IPS-15b (cell line): ENCODE measurements at regions not wholly inside any gene's neighbourhood (a gene's known extent, or its start where the extent isn't known, plus 50 kb on each side); places are given as distances from the start of the nearest gene placed in this dataset.

Source experiments
- H3K27me3 ChIP-seq: one replicate; pipeline ENCODE4 v1.6.1; 2013; ENCODE audit warnings: low read length; ENCODE audit not compliant: control insufficient read depth, insufficient read depth
- H3K36me3 ChIP-seq: one replicate; pipeline ENCODE4 v1.6.1; 2013; ENCODE audit warnings: low read length; ENCODE audit not compliant: control insufficient read depth, insufficient read depth
- H3K4me1 ChIP-seq: one replicate; pipeline ENCODE4 v1.6.1; 2013; ENCODE audit warnings: mild to moderate bottlenecking, low read length; ENCODE audit not compliant: control insufficient read depth, insufficient read depth
- H3K4me3 ChIP-seq: one replicate; pipeline ENCODE4 v1.5.1; 2013; ENCODE audit warnings: low read depth, low read length
- H3K9ac ChIP-seq: one replicate; pipeline ENCODE4 v1.6.1; 2013; ENCODE audit warnings: low read depth, mild to moderate bottlenecking, low read length
- H3K9me3 ChIP-seq: one replicate; pipeline ENCODE4 v1.6.1; 2013; ENCODE audit warnings: mild to moderate bottlenecking, low read length; ENCODE audit not compliant: control insufficient read depth, insufficient read depth

- H3K36me3 ChIP-seq: no peaks in the 10 kb centered on the region
- no peaks in the 10 kb centered on the region for H3K4me1 ChIP-seq
- H3K9me3 ChIP-seq: no peaks in the 10 kb centered on the region
- H3K4me3 ChIP-seq: no peak overlapping the region
- H3K9ac ChIP-seq: no peak overlapping the region
- no peaks in the 10 kb centered on the region for H3K27me3 ChIP-seq
Measured at GRCh38 chr17:72338304-72338703, 217.5 kb downstream of the SOX9 start.

- no peaks in the 10 kb centered on the region for H3K27me3 ChIP-seq
- H3K36me3 ChIP-seq: no peaks in the 10 kb centered on the region
- H3K4me3 ChIP-seq: no peak overlapping the region
- H3K4me1 ChIP-seq: no peaks in the 10 kb centered on the region
- H3K9me3 ChIP-seq: no peaks in the 10 kb centered on the region
- no peak overlapping the region for H3K9ac ChIP-seq
Measured at GRCh38 chr17:72338847-72339790, 218.3 kb downstream of the SOX9 start.

- H3K9ac ChIP-seq: no peak overlapping the region
Measured at GRCh38 chr17:72340836-72341235, 220.0 kb downstream of the SOX9 start.

GRCh38 chr17:72342061-72342460, 221.2 kb downstream of the SOX9 start:
- no peak overlapping the region for H3K9ac ChIP-seq
- H3K36me3 ChIP-seq: no peaks in the 10 kb centered on the region
- H3K9me3 ChIP-seq: no peaks in the 10 kb centered on the region
- no peaks in the 10 kb centered on the region for H3K27me3 ChIP-seq
- no peaks in the 10 kb centered on the region for H3K4me1 ChIP-seq
- H3K4me3 ChIP-seq: no peak overlapping the region

More at GRCh38 chr17:72340836-72341235, 220.0 kb downstream of the SOX9 start:
- H3K9me3 ChIP-seq: no peaks in the 10 kb centered on the region
- no peaks in the 10 kb centered on the region for H3K27me3 ChIP-seq
- no peak overlapping the region for H3K4me3 ChIP-seq
- no peaks in the 10 kb centered on the region for H3K4me1 ChIP-seq
- no peaks in the 10 kb centered on the region for H3K36me3 ChIP-seq

- no peaks in the 10 kb centered on the region for H3K27me3 ChIP-seq
- no peaks in the 10 kb centered on the region for H3K36me3 ChIP-seq
- H3K4me3 ChIP-seq: no peak overlapping the region
- no peaks in the 10 kb centered on the region for H3K9me3 ChIP-seq
- no peak overlapping the region for H3K9ac ChIP-seq
- no peaks in the 10 kb centered on the region for H3K4me1 ChIP-seq
Measured at GRCh38 chr17:72342627-72343527, 222.1 kb downstream of the SOX9 start.

GRCh38 chr17:72343911-72344310, 223.1 kb downstream of the SOX9 start:
- H3K4me3 ChIP-seq: no peak overlapping the region
- no peaks in the 10 kb centered on the region for H3K27me3 ChIP-seq
- H3K9ac ChIP-seq: no peak overlapping the region
- no peaks in the 10 kb centered on the region for H3K36me3 ChIP-seq
- H3K4me1 ChIP-seq: no peaks in the 10 kb centered on the region
- no peaks in the 10 kb centered on the region for H3K9me3 ChIP-seq

GRCh38 chr17:72344613-72345012, 223.8 kb downstream of the SOX9 start:
- Histone ChIP-seq H3K4me1 (no peaks in the 10 kb centered on the region), H3K4me3 (no peak overlapping the region), H3K9ac (no peak overlapping the region), H3K27me3 (no peaks in the 10 kb centered on the region), H3K36me3 (no peaks in the 10 kb centered on the region), H3K9me3 (no peaks in the 10 kb centered on the region)

GRCh38 chr17:72345088-72345487, 224.3 kb downstream of the SOX9 start:
- Histone ChIP-seq H3K27me3 (no peaks in the 10 kb centered on the region), H3K4me3 (no peak overlapping the region), H3K9me3 (no peaks in the 10 kb centered on the region), H3K4me1 (no peaks in the 10 kb centered on the region), H3K36me3 (no peaks in the 10 kb centered on the region), H3K9ac (no peak overlapping the region)

- Histone ChIP-seq H3K4me1 (no peaks in the 10 kb centered on the region), H3K4me3 (no peak overlapping the region), H3K9ac (no peak overlapping the region), H3K9me3 (no peaks in the 10 kb centered on the region), H3K36me3 (no peaks in the 10 kb centered on the region), H3K27me3 (no peaks in the 10 kb centered on the region)
Measured at GRCh38 chr17:72345536-72345935, 224.7 kb downstream of the SOX9 start.

GRCh38 chr17:72346306-72346705, 225.5 kb downstream of the SOX9 start:
- no peaks in the 10 kb centered on the region for H3K9me3 ChIP-seq
- no peaks in the 10 kb centered on the region for H3K36me3 ChIP-seq
- no peaks in the 10 kb centered on the region for H3K27me3 ChIP-seq
- H3K9ac ChIP-seq: no peak overlapping the region
- H3K4me1 ChIP-seq: peaks cover under 1% of the 10 kb centered on the region
- no peak overlapping the region for H3K4me3 ChIP-seq

GRCh38 chr17:72349011-72349410, 228.2 kb downstream of the SOX9 start:
- Histone ChIP-seq H3K4me1 (peaks cover 4% of the 10 kb centered on the region), H3K9ac (no peak overlapping the region), H3K9me3 (no peaks in the 10 kb centered on the region), H3K27me3 (peaks cover 10% of the 10 kb centered on the region), H3K36me3 (no peaks in the 10 kb centered on the region), H3K4me3 (no peak overlapping the region)
